ENCODE measurements at regions not wholly inside any gene's neighbourhood (a gene's known extent, or its start where the extent isn't known, plus 50 kb on each side); places are given as distances from the start of the nearest gene placed in this dataset.
A peak's percentile ranks its signal among the peaks of the same experiment; 100 is the strongest.

DNA sequence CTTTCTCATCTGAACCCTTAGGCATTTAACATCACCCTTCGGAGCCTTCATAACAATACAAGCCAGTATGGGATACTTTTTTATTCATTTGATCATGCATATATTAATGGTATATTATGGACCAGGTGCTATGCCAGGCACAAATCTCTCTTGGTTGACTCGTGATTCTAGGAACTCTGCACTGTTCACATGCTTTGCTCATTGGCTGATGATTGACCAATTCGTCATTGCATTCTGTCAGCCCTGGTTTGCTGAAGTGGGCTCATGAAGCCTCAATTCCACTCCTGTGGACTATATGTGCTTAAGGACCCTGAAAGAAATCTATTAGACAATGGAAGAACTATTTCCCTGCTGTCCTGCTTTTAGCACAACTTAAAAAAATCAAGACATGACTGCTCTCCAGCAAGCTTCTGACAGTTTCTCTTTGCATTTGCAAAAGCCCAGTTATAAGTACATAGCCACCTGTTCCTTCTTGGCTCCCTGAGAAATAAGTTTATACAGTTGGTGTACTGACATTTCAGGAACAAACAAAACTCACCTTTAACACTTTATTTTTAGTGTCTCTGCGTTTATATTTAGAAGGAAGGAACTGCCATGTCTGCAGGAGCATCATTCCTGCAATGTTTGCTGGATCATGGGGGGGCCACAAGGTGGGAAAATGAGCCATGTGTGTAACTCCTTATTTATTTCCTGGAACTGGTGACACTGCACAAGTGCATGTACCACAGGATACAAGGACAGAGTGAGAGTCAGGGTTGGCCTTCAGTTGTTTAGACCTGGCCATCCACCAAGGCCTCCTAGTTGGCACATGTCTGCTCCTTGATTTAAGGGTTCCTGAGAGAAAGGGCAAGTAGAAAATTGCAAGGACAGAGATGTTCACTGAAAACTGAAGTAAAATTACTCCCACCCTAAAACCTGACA lies 146.0 kb upstream of the NAMPT start:
- Histone ChIP-seq H3K4me1 (ENCODE audit: control insufficient read depth in 2 of 2, insufficient read depth in 2 of 2, low read length in 1 of 2) (peaks cover 0 to 3% of the 10 kb centered on the region in 2 donors), H3K36me3 (ENCODE audit: control insufficient read depth in 2 of 2, insufficient read depth in 2 of 2, low read length in 1 of 2) (no peaks in the 10 kb centered on the region), H3K9me3 (ENCODE audit: control insufficient read depth in 2 of 2, insufficient read depth in 1 of 2, low read depth in 1 of 2, low read length in 1 of 2) (no peaks in the 10 kb centered on the region), H3K4me3 (ENCODE audit: low read depth in 1 of 2, low read length in 2 of 2) (no peak overlapping the region), H3K27me3 (ENCODE audit: control insufficient read depth in 1 of 2, insufficient read depth in 2 of 2, low read length in 2 of 2) (no peaks in the 10 kb centered on the region), H3K27ac (ENCODE audit: low read depth in 2 of 2, low read length in 1 of 2) (peak overlapping the region; percentile 65 to 80)
- 46 to 50% methylated on average over 4 of the region's 4 CpGs for WGBS, 2 donors

DNA sequence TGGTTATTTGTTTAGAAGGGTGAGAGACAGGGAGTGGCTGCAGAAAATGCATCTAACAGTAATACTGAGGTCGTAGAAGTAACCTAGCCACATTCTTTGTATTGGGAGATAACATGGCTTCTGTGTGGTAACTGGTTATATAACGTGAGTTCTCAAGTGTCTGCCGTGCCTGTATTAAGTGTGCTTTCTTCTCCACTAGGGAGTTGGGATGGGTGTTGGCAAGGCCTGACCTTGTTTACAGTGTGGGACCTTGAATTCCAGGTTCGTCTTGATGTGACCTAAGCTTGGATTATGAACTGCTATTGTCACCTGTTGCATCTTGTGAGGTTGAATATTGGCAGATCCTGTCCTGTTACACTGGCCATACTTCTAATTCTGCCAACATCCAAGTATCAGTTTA lies 145.3 kb upstream of the NAMPT start:
- Histone ChIP-seq H3K4me1 (ENCODE audit: control insufficient read depth in 2 of 2, insufficient read depth in 2 of 2, low read length in 1 of 2) (peaks cover 0 to 7% of the 10 kb centered on the region in 2 donors), H3K4me3 (ENCODE audit: low read depth in 1 of 2, low read length in 2 of 2) (no peak overlapping the region), H3K9me3 (ENCODE audit: control insufficient read depth in 2 of 2, insufficient read depth in 1 of 2, low read depth in 1 of 2, low read length in 1 of 2) (no peaks in the 10 kb centered on the region), H3K27ac (ENCODE audit: low read depth in 2 of 2, low read length in 1 of 2) (peak overlapping the region in 1 of 2 donors; percentile 66), H3K27me3 (ENCODE audit: control insufficient read depth in 1 of 2, insufficient read depth in 2 of 2, low read length in 2 of 2) (no peaks in the 10 kb centered on the region), H3K36me3 (ENCODE audit: control insufficient read depth in 2 of 2, insufficient read depth in 2 of 2, low read length in 1 of 2) (no peaks in the 10 kb centered on the region)
- WGBS, 2 donors = 50 to 61% methylated on average over 4 of the region's 4 CpGs

DNA sequence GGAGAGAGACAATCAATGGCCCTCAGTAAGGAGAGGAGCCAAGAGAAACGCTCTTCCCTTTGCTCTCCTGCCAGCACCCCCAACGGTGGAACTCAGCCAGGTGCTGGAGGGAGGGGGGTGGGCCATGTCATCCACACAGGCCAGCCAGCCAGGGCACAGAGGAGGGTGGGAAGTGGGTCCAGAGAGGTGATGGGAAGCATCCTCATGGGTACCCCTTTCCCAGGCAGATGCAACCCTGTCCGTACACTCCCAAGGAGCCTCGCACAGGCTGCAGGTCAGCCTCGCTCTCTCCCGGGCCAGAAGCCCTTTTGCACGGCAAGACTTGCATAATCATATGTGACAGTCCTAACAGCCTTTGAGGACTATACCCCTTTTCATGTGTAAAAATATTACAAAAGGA lies 142.0 kb upstream of the NAMPT start:
- Histone ChIP-seq H3K27ac (ENCODE audit: low read depth in 2 of 2, low read length in 1 of 2) (no peak overlapping the region), H3K36me3 (ENCODE audit: control insufficient read depth in 2 of 2, insufficient read depth in 2 of 2, low read length in 1 of 2) (no peaks in the 10 kb centered on the region), H3K4me3 (ENCODE audit: low read depth in 1 of 2, low read length in 2 of 2) (no peak overlapping the region), H3K4me1 (ENCODE audit: control insufficient read depth in 2 of 2, insufficient read depth in 2 of 2, low read length in 1 of 2) (peaks cover 0 to 10% of the 10 kb centered on the region in 2 donors), H3K27me3 (ENCODE audit: control insufficient read depth in 1 of 2, insufficient read depth in 2 of 2, low read length in 2 of 2) (no peaks in the 10 kb centered on the region), H3K9me3 (ENCODE audit: control insufficient read depth in 2 of 2, insufficient read depth in 1 of 2, low read depth in 1 of 2, low read length in 1 of 2) (no peaks in the 10 kb centered on the region)
- WGBS, 2 donors = 69 to 78% methylated on average over 7 of the region's 7 CpGs

DNA sequence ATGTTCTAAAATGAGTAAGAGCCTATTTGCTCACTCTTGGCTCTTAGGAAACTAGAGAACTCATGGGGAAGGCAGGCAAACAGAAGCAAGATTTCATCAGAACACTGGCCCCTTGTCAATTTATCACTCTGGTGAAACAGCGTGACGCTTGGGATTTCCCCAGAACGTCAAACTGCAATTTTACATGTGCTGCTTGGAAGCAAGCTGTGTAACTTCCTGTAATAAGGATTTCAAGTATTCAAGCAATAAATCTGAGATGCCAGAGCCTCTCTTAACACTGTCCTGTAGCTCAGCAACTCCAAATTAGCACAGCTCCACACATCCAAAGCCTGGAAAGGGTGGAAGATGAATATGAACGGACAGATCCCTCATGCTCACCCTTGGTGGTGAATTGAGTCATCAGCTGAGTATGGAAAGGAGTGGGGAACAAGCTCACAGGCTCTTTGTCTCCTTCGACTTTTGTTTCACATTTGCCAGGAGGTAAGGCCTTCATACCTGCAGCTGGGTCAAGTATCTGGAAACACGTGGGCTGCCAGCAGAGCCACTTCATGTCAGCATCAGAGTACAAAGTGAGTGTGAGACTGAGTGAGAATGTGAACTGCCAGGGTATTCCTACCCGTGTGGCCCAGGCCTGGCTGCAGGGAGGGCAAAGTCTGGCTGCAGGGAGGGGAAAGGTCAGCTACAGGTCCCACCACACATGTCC lies 140.4 kb upstream of the NAMPT start:
- peak overlapping the region; percentile 73 to 95 for H3K27ac ChIP-seq (ENCODE audit: low read depth in 2 of 2, low read length in 1 of 2)
- H3K4me3 ChIP-seq (ENCODE audit: low read depth in 1 of 2, low read length in 2 of 2) = no peak overlapping the region
- peaks cover 0 to 10% of the 10 kb centered on the region in 2 donors for H3K4me1 ChIP-seq (ENCODE audit: control insufficient read depth in 2 of 2, insufficient read depth in 2 of 2, low read length in 1 of 2)
- no peaks in the 10 kb centered on the region for H3K9me3 ChIP-seq (ENCODE audit: control insufficient read depth in 2 of 2, insufficient read depth in 1 of 2, low read depth in 1 of 2, low read length in 1 of 2)
- no peaks in the 10 kb centered on the region for H3K27me3 ChIP-seq (ENCODE audit: control insufficient read depth in 1 of 2, insufficient read depth in 2 of 2, low read length in 2 of 2)
- H3K36me3 ChIP-seq (ENCODE audit: control insufficient read depth in 2 of 2, insufficient read depth in 2 of 2, low read length in 1 of 2) = no peaks in the 10 kb centered on the region
- WGBS, 2 donors = 11 to 17% methylated on average over 7 of the region's 7 CpGs

DNA sequence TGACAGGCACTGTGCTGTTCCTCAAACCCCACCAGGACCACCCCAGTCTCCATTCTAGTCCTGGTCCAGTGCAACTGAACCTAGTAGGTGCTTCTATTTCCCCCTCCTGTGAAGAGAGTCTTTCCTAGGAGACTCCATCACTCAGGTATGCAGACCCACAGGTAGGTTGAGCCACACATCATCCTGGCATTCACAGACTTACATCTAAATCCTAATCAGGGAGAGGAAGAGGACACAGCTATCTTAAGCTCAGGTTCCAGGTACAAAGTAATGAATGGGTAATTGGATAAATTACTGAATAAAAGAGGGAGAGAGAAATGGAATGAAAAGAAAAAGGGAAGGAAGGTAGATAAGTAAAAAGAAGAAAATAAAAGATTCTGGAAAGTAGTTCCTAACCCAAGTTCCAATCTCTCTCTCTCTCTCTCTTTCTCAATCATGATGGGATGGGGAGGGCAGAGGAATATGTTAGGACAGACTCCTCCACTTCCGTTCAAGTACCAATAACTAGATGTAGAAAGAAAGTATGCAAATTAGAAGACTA lies 139.8 kb upstream of the NAMPT start:
- 2 to 19% methylated on average over 1 of the region's 1 CpG for WGBS, 2 donors
- Histone ChIP-seq H3K27ac (ENCODE audit: low read depth in 2 of 2, low read length in 1 of 2) (peak overlapping the region; percentile 66 to 73), H3K9me3 (ENCODE audit: control insufficient read depth in 2 of 2, insufficient read depth in 1 of 2, low read depth in 1 of 2, low read length in 1 of 2) (no peaks in the 10 kb centered on the region), H3K4me1 (ENCODE audit: control insufficient read depth in 2 of 2, insufficient read depth in 2 of 2, low read length in 1 of 2) (peaks cover 0 to 10% of the 10 kb centered on the region in 2 donors), H3K4me3 (ENCODE audit: low read depth in 1 of 2, low read length in 2 of 2) (no peak overlapping the region), H3K27me3 (ENCODE audit: control insufficient read depth in 1 of 2, insufficient read depth in 2 of 2, low read length in 2 of 2) (no peaks in the 10 kb centered on the region), H3K36me3 (ENCODE audit: control insufficient read depth in 2 of 2, insufficient read depth in 2 of 2, low read length in 1 of 2) (no peaks in the 10 kb centered on the region)

DNA sequence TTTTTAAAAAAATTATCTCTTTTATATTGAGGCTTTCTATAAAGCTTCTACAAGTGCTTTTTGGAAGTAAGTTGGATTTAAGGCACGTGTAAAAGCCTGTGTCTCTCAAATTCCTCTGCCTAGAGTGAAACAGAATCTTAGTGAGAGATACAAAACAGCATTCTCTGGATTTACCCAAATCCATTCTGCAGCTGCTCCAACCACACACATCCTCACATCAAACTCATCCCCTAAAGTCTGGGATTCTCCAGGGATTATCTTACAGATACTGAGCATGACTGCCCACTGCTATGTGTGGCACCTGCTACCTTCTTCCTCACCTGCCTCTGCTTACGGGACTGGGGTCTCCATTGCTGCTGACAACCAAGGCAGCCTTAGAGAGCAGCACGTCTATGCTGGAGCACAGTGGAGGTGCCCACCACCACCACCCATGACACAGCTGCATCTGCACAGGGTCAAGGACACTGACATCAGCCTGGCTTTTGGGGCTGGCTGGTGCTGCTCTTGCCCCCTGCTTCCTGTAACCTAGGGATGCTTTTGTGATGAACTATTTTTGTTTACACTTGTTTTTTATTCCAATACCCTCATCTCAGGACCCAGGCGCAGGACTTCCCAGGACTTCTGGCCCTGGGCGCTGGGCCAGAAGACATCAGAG lies 139.2 kb upstream of the NAMPT start:
- 88 to 89% methylated on average over 5 of the region's 5 CpGs for WGBS, 2 donors
- H3K36me3 ChIP-seq (ENCODE audit: control insufficient read depth in 2 of 2, insufficient read depth in 2 of 2, low read length in 1 of 2) = no peaks in the 10 kb centered on the region
- no peaks in the 10 kb centered on the region for H3K9me3 ChIP-seq (ENCODE audit: control insufficient read depth in 2 of 2, insufficient read depth in 1 of 2, low read depth in 1 of 2, low read length in 1 of 2)
- peak overlapping the region; percentile 60 to 66 for H3K27ac ChIP-seq (ENCODE audit: low read depth in 2 of 2, low read length in 1 of 2)
- no peaks in the 10 kb centered on the region for H3K27me3 ChIP-seq (ENCODE audit: control insufficient read depth in 1 of 2, insufficient read depth in 2 of 2, low read length in 2 of 2)
- H3K4me3 ChIP-seq (ENCODE audit: low read depth in 1 of 2, low read length in 2 of 2) = no peak overlapping the region
- peaks cover 0 to 10% of the 10 kb centered on the region in 2 donors for H3K4me1 ChIP-seq (ENCODE audit: control insufficient read depth in 2 of 2, insufficient read depth in 2 of 2, low read length in 1 of 2)

DNA sequence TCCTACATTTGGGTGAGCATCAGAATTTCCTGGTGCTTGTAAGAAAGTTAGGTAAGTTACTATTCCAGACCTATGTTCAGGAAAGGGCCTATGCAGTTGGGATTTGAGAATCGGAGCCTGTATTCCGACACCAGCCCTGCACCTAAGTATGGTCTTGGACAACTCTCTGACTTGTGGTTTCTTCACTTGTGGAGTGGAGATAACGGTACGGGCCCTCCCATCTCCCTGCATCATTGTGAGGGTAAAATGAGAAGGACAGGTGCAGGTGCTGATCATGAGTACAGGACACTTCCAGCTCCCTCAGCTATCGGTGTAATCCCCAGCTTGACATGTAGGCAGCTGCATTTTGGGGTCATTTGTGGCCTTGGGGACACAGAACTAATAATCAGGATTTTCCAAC lies 138.3 kb upstream of the NAMPT start:
- no peak overlapping the region for H3K4me3 ChIP-seq (ENCODE audit: low read depth in 1 of 2, low read length in 2 of 2)
- no peak overlapping the region for H3K27ac ChIP-seq (ENCODE audit: low read depth in 2 of 2, low read length in 1 of 2)
- peaks cover 0 to 10% of the 10 kb centered on the region in 2 donors for H3K4me1 ChIP-seq (ENCODE audit: control insufficient read depth in 2 of 2, insufficient read depth in 2 of 2, low read length in 1 of 2)
- H3K9me3 ChIP-seq (ENCODE audit: control insufficient read depth in 2 of 2, insufficient read depth in 1 of 2, low read depth in 1 of 2, low read length in 1 of 2) = no peaks in the 10 kb centered on the region
- H3K27me3 ChIP-seq (ENCODE audit: control insufficient read depth in 1 of 2, insufficient read depth in 2 of 2, low read length in 2 of 2) = no peaks in the 10 kb centered on the region
- H3K36me3 ChIP-seq (ENCODE audit: control insufficient read depth in 2 of 2, insufficient read depth in 2 of 2, low read length in 1 of 2) = no peaks in the 10 kb centered on the region
- 74 to 82% methylated on average over 5 of the region's 5 CpGs for WGBS, 2 donors

DNA sequence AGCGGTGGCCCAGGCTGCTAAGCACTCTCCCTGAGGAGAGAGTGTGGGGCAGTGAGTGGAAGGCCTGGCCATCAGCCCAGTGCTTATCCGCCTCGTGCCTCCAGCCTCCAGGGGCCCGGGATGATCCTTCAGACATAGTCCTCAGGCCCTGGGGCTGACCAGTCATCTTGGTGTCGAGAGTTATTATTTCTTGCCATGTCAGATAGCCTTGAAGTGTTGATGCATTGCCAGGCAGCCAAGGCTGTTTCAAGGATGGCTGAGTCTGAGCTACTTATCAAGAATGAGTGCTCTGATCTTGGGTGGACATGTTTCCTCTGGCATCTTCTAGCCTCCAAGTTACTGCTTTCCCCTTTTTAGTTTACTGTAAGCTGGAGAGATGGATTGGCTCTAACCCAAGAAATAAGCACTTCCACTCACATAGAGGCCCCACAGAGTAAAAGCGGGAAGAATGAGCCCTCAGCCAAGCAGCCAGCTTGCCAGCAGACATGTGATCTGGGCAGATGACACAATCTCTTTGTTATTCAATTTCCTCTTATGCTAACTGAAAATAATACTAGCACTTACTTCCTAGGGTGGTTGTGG lies 136.5 kb upstream of the NAMPT start:
- H3K9me3 ChIP-seq (ENCODE audit: control insufficient read depth in 2 of 2, insufficient read depth in 1 of 2, low read depth in 1 of 2, low read length in 1 of 2) = no peaks in the 10 kb centered on the region
- H3K4me1 ChIP-seq (ENCODE audit: control insufficient read depth in 2 of 2, insufficient read depth in 2 of 2, low read length in 1 of 2) = peaks cover 0 to 6% of the 10 kb centered on the region in 2 donors
- H3K36me3 ChIP-seq (ENCODE audit: control insufficient read depth in 2 of 2, insufficient read depth in 2 of 2, low read length in 1 of 2) = no peaks in the 10 kb centered on the region
- WGBS, 2 donors = 27 to 64% methylated on average over 6 of the region's 6 CpGs
- no peaks in the 10 kb centered on the region for H3K27me3 ChIP-seq (ENCODE audit: control insufficient read depth in 1 of 2, insufficient read depth in 2 of 2, low read length in 2 of 2)
- no peak overlapping the region for H3K4me3 ChIP-seq (ENCODE audit: low read depth in 1 of 2, low read length in 2 of 2)
- H3K27ac ChIP-seq (ENCODE audit: low read depth in 2 of 2, low read length in 1 of 2) = peak overlapping the region; percentile 57 to 81

DNA sequence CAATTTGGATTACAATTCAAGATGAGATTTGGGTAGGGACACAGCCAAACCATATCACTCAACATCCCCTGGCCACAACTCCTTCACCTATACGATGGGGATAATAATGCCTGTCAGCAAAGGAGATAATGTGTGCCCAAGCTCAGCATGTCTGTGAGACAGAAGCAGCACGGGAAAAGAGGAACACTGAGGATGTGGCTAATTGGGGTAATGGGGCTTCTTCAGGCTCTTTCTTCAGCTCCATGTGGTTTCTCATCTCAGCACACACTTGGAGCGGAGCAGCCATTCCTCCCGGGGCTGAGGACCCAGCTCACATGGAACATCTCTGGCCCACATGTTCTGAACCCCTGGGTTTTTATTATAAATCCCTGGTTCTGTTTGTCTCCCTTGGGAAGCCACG lies 136.0 kb upstream of the NAMPT start:
- no peaks in the 10 kb centered on the region for H3K36me3 ChIP-seq (ENCODE audit: control insufficient read depth in 2 of 2, insufficient read depth in 2 of 2, low read length in 1 of 2)
- H3K27ac ChIP-seq (ENCODE audit: low read depth in 2 of 2, low read length in 1 of 2) = peak overlapping the region; percentile 57 to 81
- no peak overlapping the region for H3K4me3 ChIP-seq (ENCODE audit: low read depth in 1 of 2, low read length in 2 of 2)
- peaks cover 0 to 6% of the 10 kb centered on the region in 2 donors for H3K4me1 ChIP-seq (ENCODE audit: control insufficient read depth in 2 of 2, insufficient read depth in 2 of 2, low read length in 1 of 2)
- no peaks in the 10 kb centered on the region for H3K27me3 ChIP-seq (ENCODE audit: control insufficient read depth in 1 of 2, insufficient read depth in 2 of 2, low read length in 2 of 2)
- 64 to 67% methylated on average over 5 of the region's 5 CpGs for whole genome bisulfite sequencing, 2 donors
- no peaks in the 10 kb centered on the region for H3K9me3 ChIP-seq (ENCODE audit: control insufficient read depth in 2 of 2, insufficient read depth in 1 of 2, low read depth in 1 of 2, low read length in 1 of 2)

Measured in esophagus (tissue), 2 donors.